ENCODE measurements at regions not wholly inside any gene's neighbourhood (a gene's known extent, or its start where the extent isn't known, plus 50 kb on each side); places are given as distances from the start of the nearest gene placed in this dataset.

GRCh38 chr12:60995256-60995825 lies 1264.9 kb upstream of the USP15 start:
- no peaks in the 10 kb centered on the region for H3K4me1 ChIP-seq
- TF ChIP-seq EZH2phosphoT487 (IDR thresholded peaks at IDR 0.05): no peak
- no peak for TF ChIP-seq CTCF (IDR thresholded peaks at IDR 0.05)
- H4K20me1 ChIP-seq (ENCODE audit: low read depth): no peaks in the 10 kb centered on the region
- H2AFZ ChIP-seq (replicated peaks): no peak overlapping the region
- H3K27me3 Mint-ChIP-seq (ENCODE audit: insufficient read depth, low read depth): peaks cover 2% of the 10 kb centered on the region
- no peak for DNase-seq (ENCODE audit: low spot score)
- no peak overlapping the region for H3K9ac ChIP-seq
- H3K27ac ChIP-seq: no peak overlapping the region
- H3K79me2 ChIP-seq (ENCODE audit: low read depth): no peaks in the 10 kb centered on the region
- no peaks in the 10 kb centered on the region for H3F3A ChIP-seq (ENCODE audit: low read depth)
- no peaks in the 10 kb centered on the region for H3K27me3 ChIP-seq
- no peak overlapping the region for H3K27ac Mint-ChIP-seq
- H3K4me3 Mint-ChIP-seq: no peak overlapping the region
- no peaks in the 10 kb centered on the region for H3K9me3 ChIP-seq (ENCODE audit: low read depth)
- H3K4me3 ChIP-seq: no peak overlapping the region
- peaks cover 1% of the 10 kb centered on the region for H3K36me3 Mint-ChIP-seq
- H3K36me3 ChIP-seq: no peaks in the 10 kb centered on the region
- H3K4me1 Mint-ChIP-seq: peaks cover 12% of the 10 kb centered on the region
- H3K9me3 Mint-ChIP-seq: peaks cover 4% of the 10 kb centered on the region
- no peak overlapping the region for H3K4me2 ChIP-seq

GRCh38 chr12:60997869-60998378 lies 1262.3 kb upstream of the USP15 start:
- Mint-ChIP-seq H3K27me3 (ENCODE audit: insufficient read depth, low read depth) (peaks cover 8% of the 10 kb centered on the region), H3K4me1 (peaks cover 9% of the 10 kb centered on the region), H3K36me3 (peaks cover 1% of the 10 kb centered on the region), H3K27ac (no peak overlapping the region), H3K9me3 (peaks cover 12% of the 10 kb centered on the region), H3K4me3 (no peak overlapping the region)
- Histone ChIP-seq H3K79me2 (ENCODE audit: low read depth) (no peaks in the 10 kb centered on the region), H3K36me3 (no peaks in the 10 kb centered on the region), H3K9me3 (ENCODE audit: low read depth) (no peaks in the 10 kb centered on the region), H4K20me1 (ENCODE audit: low read depth) (no peaks in the 10 kb centered on the region), H3K4me2 (no peak overlapping the region), H3K27ac (no peak overlapping the region), H3K9ac (no peak overlapping the region), H3K4me3 (no peak overlapping the region), H3F3A (ENCODE audit: low read depth) (no peaks in the 10 kb centered on the region), H3K27me3 (no peaks in the 10 kb centered on the region), H3K4me1 (no peaks in the 10 kb centered on the region), H2AFZ (replicated peaks) (no peak overlapping the region)
- DNase-seq (ENCODE audit: low spot score): no peak
- TF ChIP-seq CTCF (IDR thresholded peaks at IDR 0.05) (no peak), EZH2phosphoT487 (IDR thresholded peaks at IDR 0.05) (no peak), EZH2 (IDR thresholded peaks at IDR 0.05) (no peak)

- Histone ChIP-seq H3K4me3 (no peak overlapping the region), H3K79me2 (ENCODE audit: low read depth) (no peaks in the 10 kb centered on the region), H3K27ac (no peak overlapping the region), H4K20me1 (ENCODE audit: low read depth) (no peaks in the 10 kb centered on the region), H3K27me3 (no peaks in the 10 kb centered on the region), H3K36me3 (no peaks in the 10 kb centered on the region), H3F3A (ENCODE audit: low read depth) (no peaks in the 10 kb centered on the region), H3K4me2 (no peak overlapping the region), H3K4me1 (peaks cover 12% of the 10 kb centered on the region), H3K9ac (no peak overlapping the region), H2AFZ (replicated peaks) (no peak overlapping the region), H3K9me3 (ENCODE audit: low read depth) (no peaks in the 10 kb centered on the region)
- Mint-ChIP-seq H3K36me3 (no peaks in the 10 kb centered on the region), H3K4me1 (peaks cover 17% of the 10 kb centered on the region), H3K27ac (no peak overlapping the region), H3K4me3 (no peak overlapping the region), H3K9me3 (no peaks in the 10 kb centered on the region), H3K27me3 (ENCODE audit: insufficient read depth, low read depth) (no peaks in the 10 kb centered on the region)
- no peak for DNase-seq (ENCODE audit: low spot score)
- TF ChIP-seq EZH2 (IDR thresholded peaks at IDR 0.05) (no peak), CTCF (IDR thresholded peaks at IDR 0.05) (no peak), EZH2phosphoT487 (IDR thresholded peaks at IDR 0.05) (no peak)
Measured at GRCh38 chr12:61009192-61009591, 1251.0 kb upstream of the USP15 start.
